Panc1 (cell line): ENCODE measurements at regions not wholly inside any gene's neighbourhood (a gene's known extent, or its start where the extent isn't known, plus 50 kb on each side); places are given as distances from the start of the nearest gene placed in this dataset.

Experiments
- ATAC-seq: fragments of 200-7000 bp; cut with Tn5 transposase; 2 replicates; pipeline ENCODE4 v1.9.1; 2020; ENCODE audit warnings: mild to moderate bottlenecking, moderate library complexity
- BruUV-seq: library from RNA; stranded (reverse); fragments of 400-500 nt; replicated peaks from 2 replicates; lab custom pipeline; 2021; lab: Mats Ljungman, UMichigan
- CTCF ChIA-PET: fragments of 300-600 bp; sonication (Branson Sonifier 250); formaldehyde crosslinking; loops from one replicate; lab custom pipeline; 2022; ENCODE audit warnings: antibody characterized with exemption; lab: Charles Lee
- POLR2A ChIA-PET: fragments of 300-600 bp; sonication (Branson Sonifier 250); formaldehyde crosslinking; loops from one replicate; lab custom pipeline; 2022; ENCODE audit warnings: antibody characterized with exemption; lab: Charles Lee
- DNase-seq: peaks from one replicate; pipeline ENCODE4 v3.0.0-alpha.2; 2010; ENCODE audit warnings: low read depth, low spot score
- H3K27ac ChIP-seq: 2 replicates; pipeline ENCODE4 v1.5.1; 2011; ENCODE audit warnings: mild to moderate bottlenecking, low read length, inconsistent platforms
- H3K27me3 ChIP-seq: fragments of 200-500 bp; sonication (Bioruptor generic); 2 replicates; pipeline ENCODE4 v1.6.0; 2014; ENCODE audit warnings: low read length, inconsistent platforms; ENCODE audit not compliant: control insufficient read depth, insufficient read depth
- H3K36me3 ChIP-seq: fragments of 200-500 bp; sonication (Bioruptor generic); 2 replicates; pipeline ENCODE4 v1.5.1; 2014; ENCODE audit warnings: inconsistent platforms, mild to moderate bottlenecking, low read length, moderate library complexity; ENCODE audit not compliant: control insufficient read depth, insufficient read depth
- H3K4me1 ChIP-seq: 2 replicates; pipeline ENCODE4 v1.5.1; 2011; ENCODE audit warnings: inconsistent platforms, mild to moderate bottlenecking, low read length, moderate library complexity; ENCODE audit not compliant: control insufficient read depth, insufficient read depth
- H3K4me3 ChIP-seq, 2 experiments: 2 replicates each; pipeline ENCODE4 v1.5.1; 2011 to 2012; ENCODE audit warnings: low read depth in 2 of 2, low read length in 2 of 2, mild to moderate bottlenecking in 2 of 2, inconsistent platforms in 1 of 2, moderate library complexity in 1 of 2
- H3K9me3 ChIP-seq: fragments of 200-500 bp; sonication (Bioruptor generic); 2 replicates; pipeline ENCODE4 v1.5.1; 2014; ENCODE audit warnings: low read depth, mild to moderate bottlenecking, inconsistent platforms, low read length, moderate library complexity; ENCODE audit not compliant: control insufficient read depth, insufficient read depth
- CTCF ChIP-seq: fragments of 450-650 bp; IDR thresholded peaks from 2 replicates; pipeline ENCODE4 v1.5.1; 2017; ENCODE audit warnings: mild to moderate bottlenecking
- POLR2AphosphoS5 ChIP-seq: IDR thresholded peaks from 2 replicates; pipeline ENCODE4 v1.6.1; 2012; ENCODE audit warnings: mild to moderate bottlenecking, low read depth, low read length, moderate library complexity
- REST ChIP-seq, 2 experiments: IDR thresholded peaks; 2 replicates each; pipeline ENCODE4 v1.6.1; 2011 to 2012; ENCODE audit warnings: low read depth in 2 of 2, control low read depth in 1 of 2, low read length in 1 of 2, mild to moderate bottlenecking in 1 of 2, moderate library complexity in 1 of 2; ENCODE audit not compliant: insufficient read depth in 1 of 2
- SIN3A ChIP-seq: IDR thresholded peaks from 2 replicates; pipeline ENCODE4 v1.6.1; 2012; ENCODE audit warnings: low read depth, mild to moderate bottlenecking, low read length, moderate library complexity, borderline replicate concordance; ENCODE audit not compliant: insufficient read depth
- TCF7L2 ChIP-seq: IDR thresholded peaks from 2 replicates; pipeline ENCODE4 v1.6.1; 2011; ENCODE audit warnings: mild to moderate bottlenecking, low read depth, low read length, inconsistent platforms
- in situ Hi-C: cut with HindIII; loops from 2 replicates; pipeline ENCODE4 v1.10.0; 2016; ENCODE audit warnings: low sequenced_read_pairs, low pct_unique_long_range_greater_than_20kb
- intact Hi-C: fragments of 100-400 bp; cut with micrococcal nuclease; formaldehyde crosslinking; loops from one replicate; pipeline ENCODE4 v1.10.0; 2022; ENCODE audit not compliant: unreplicated experiment

- Histone ChIP-seq H3K4me1 (no peaks in the 10 kb centered on the region), H3K9me3 (no peaks in the 10 kb centered on the region), H3K36me3 (no peaks in the 10 kb centered on the region), H3K4me3 (no peak overlapping the region), H3K27me3 (no peaks in the 10 kb centered on the region), H3K27ac (no peak overlapping the region)
- DNase-seq (no peak), ATAC-seq (no peak)
- intact Hi-C loops, result no loop called here
- ChIA-PET POLR2A (no interaction called here), CTCF (no interaction called here)
- in situ Hi-C loops, result no loop called here
- TF ChIP-seq CTCF (no peak), SIN3A (no peak), POLR2AphosphoS5 (no peak), TCF7L2 (no peak), REST (IDR thresholded peaks at IDR 0.05; ENCODE audit: insufficient read depth in 1 of 2, low read depth in 2 of 2, low read length in 1 of 2) (no peak)
- no TSS peak for BruUV-seq
Measured at GRCh38 chr4:130545171-130545570, 1449.2 kb downstream of the C4orf33 start.

- BruUV-seq, result no TSS peak
- POLR2A ChIA-PET, result no interaction called here
Measured at GRCh38 chr4:130545596-130545995, 1449.6 kb downstream of the C4orf33 start.

More at GRCh38 chr4:130545596-130545995, 1449.6 kb downstream of the C4orf33 start:
- CTCF ChIA-PET, result no interaction called here
- H3K36me3 ChIP-seq, result no peaks in the 10 kb centered on the region
- intact Hi-C loops (no loop called here), in situ Hi-C loops (no loop called here)
- DNase-seq (no peak), ATAC-seq (no peak)
- no peak overlapping the region for H3K27ac ChIP-seq
- H3K27me3 ChIP-seq, result no peaks in the 10 kb centered on the region
- H3K4me3 ChIP-seq, result no peak overlapping the region
- H3K9me3 ChIP-seq, result no peaks in the 10 kb centered on the region
- TF ChIP-seq SIN3A (no peak), TCF7L2 (no peak), CTCF (no peak), POLR2AphosphoS5 (no peak), REST (IDR thresholded peaks at IDR 0.05; ENCODE audit: insufficient read depth in 1 of 2, low read depth in 2 of 2, low read length in 1 of 2) (no peak)
- no peaks in the 10 kb centered on the region for H3K4me1 ChIP-seq
